Spleen (tissue), 7 donors: ENCODE measurements at regions not wholly inside any gene's neighbourhood (a gene's known extent, or its start where the extent isn't known, plus 50 kb on each side); places are given as distances from the start of the nearest gene placed in this dataset.

Experiments
- CTCF ChIP-seq, 11 experiments: fragments of 200-600 bp in 7 of 11; fragments of 450-650 bp in 4 of 11; sonication (generic) in 4 of 11; IDR thresholded peaks in 8 of 11; conservative IDR thresholded peaks in 3 of 11; 1 replicate in 7 of 11; 2 replicates in 4 of 11; pipeline versions ENCODE4 v1.4.0 to v1.8.0; 2016 to 2021; ENCODE audit warnings: antibody characterized with exemption in 11 of 11, inconsistent platforms in 4 of 11, mild to moderate bottlenecking in 1 of 11
- POLR2A ChIP-seq, 3 donors: fragments of 450-650 bp; IDR thresholded peaks; one replicate each; pipeline ENCODE4 v1.5.1; 2017; ENCODE audit warnings: antibody characterized with exemption in 3 of 3, mild to moderate bottlenecking in 1 of 3
- POLR2AphosphoS5 ChIP-seq, 3 donors: sonication (generic); formaldehyde crosslinking; IDR thresholded peaks; one replicate each; pipeline ENCODE4 v1.5.1; 2017; ENCODE audit warnings: antibody characterized with exemption in 3 of 3
- donor health status: DM: no; HTN: no; CAD: no; lungs with moderate emphysema.
- donor health status: DM: no; HTN: no; CAD: no.
- donor health status: DM: no; HTN: no; CAD: no.

- TF ChIP-seq CTCF (IDR thresholded peaks at IDR 0.05 in 8 of 11, conservative IDR thresholded peaks at IDR 0.05 in 3 of 11): no peak
- TF ChIP-seq POLR2A (IDR thresholded peaks at IDR 0.05): no peak
- no peak for TF ChIP-seq POLR2AphosphoS5 (IDR thresholded peaks at IDR 0.05)
Measured at GRCh38 chr11:128057786-128058395, 529.5 kb downstream of the ETS1 start.
